ENCODE measurements at regions not wholly inside any gene's neighbourhood (a gene's known extent, or its start where the extent isn't known, plus 50 kb on each side); places are given as distances from the start of the nearest gene placed in this dataset.

- no peaks in the 10 kb centered on the region for H3K36me3 ChIP-seq (ENCODE audit: control insufficient read depth in 2 of 3, insufficient read depth in 3 of 3, low read length in 3 of 3)
- no peaks in the 10 kb centered on the region for H3K4me1 ChIP-seq (ENCODE audit: control insufficient read depth in 2 of 3, insufficient read depth in 2 of 3, low read depth in 1 of 3, low read length in 3 of 3)
- peaks cover 0 to 2% (median 0%) of the 10 kb centered on the region in 3 donors for H3K9me3 ChIP-seq (ENCODE audit: control insufficient read depth in 2 of 3, insufficient read depth in 1 of 3, low read length in 3 of 3)
- H3K4me3 ChIP-seq (ENCODE audit: low read length in 3 of 3) = no peak overlapping the region
- FAIRE-seq (no peak), DNase-seq (peak in 1 of 5 donors; percentile 28)
- TF ChIP-seq CTCF (IDR thresholded peaks at IDR 0.05; ENCODE audit: borderline replicate concordance, extremely low read depth, insufficient read depth) = no peak
- no peaks in the 10 kb centered on the region for H3K27me3 ChIP-seq (ENCODE audit: control insufficient read depth, insufficient read depth, low read length)
- intact Hi-C loops (cut with DNase I) = no loop called here
- no peak overlapping the region for H3K9ac ChIP-seq (ENCODE audit: low read length in 3 of 3)
- no peak overlapping the region for H3K27ac ChIP-seq (ENCODE audit: low read depth in 2 of 2, low read length in 2 of 2)
Measured at GRCh38 chr10:1938317-1938716, 201.0 kb upstream of the ADARB2 start.

- Histone ChIP-seq H3K27ac (ENCODE audit: low read depth in 2 of 2, low read length in 2 of 2) (no peak overlapping the region), H3K4me1 (ENCODE audit: control insufficient read depth in 2 of 3, insufficient read depth in 2 of 3, low read depth in 1 of 3, low read length in 3 of 3) (no peaks in the 10 kb centered on the region), H3K9me3 (ENCODE audit: control insufficient read depth in 2 of 3, insufficient read depth in 1 of 3, low read length in 3 of 3) (peaks cover 0 to 2% (median 0%) of the 10 kb centered on the region in 3 donors), H3K36me3 (ENCODE audit: control insufficient read depth in 2 of 3, insufficient read depth in 3 of 3, low read length in 3 of 3) (no peaks in the 10 kb centered on the region), H3K9ac (ENCODE audit: low read length in 3 of 3) (no peak overlapping the region), H3K4me3 (ENCODE audit: low read length in 3 of 3) (no peak overlapping the region), H3K27me3 (ENCODE audit: control insufficient read depth, insufficient read depth, low read length) (no peaks in the 10 kb centered on the region)
- TF ChIP-seq CTCF (IDR thresholded peaks at IDR 0.05; ENCODE audit: borderline replicate concordance, extremely low read depth, insufficient read depth) = no peak
- DNase-seq = no peak
- intact Hi-C loops (cut with DNase I) = no loop called here
- FAIRE-seq = no peak
Measured at GRCh38 chr10:1935912-1936311, 198.6 kb upstream of the ADARB2 start.

GRCh38 chr10:1933215-1933614 lies 195.9 kb upstream of the ADARB2 start:
- H3K4me3 ChIP-seq (ENCODE audit: low read length in 3 of 3) = no peak overlapping the region
- H3K27me3 ChIP-seq (ENCODE audit: control insufficient read depth, insufficient read depth, low read length) = no peaks in the 10 kb centered on the region
- H3K4me1 ChIP-seq (ENCODE audit: control insufficient read depth in 2 of 3, insufficient read depth in 2 of 3, low read depth in 1 of 3, low read length in 3 of 3) = no peaks in the 10 kb centered on the region
- H3K36me3 ChIP-seq (ENCODE audit: control insufficient read depth in 2 of 3, insufficient read depth in 3 of 3, low read length in 3 of 3) = no peaks in the 10 kb centered on the region
- H3K27ac ChIP-seq (ENCODE audit: low read depth in 2 of 2, low read length in 2 of 2) = no peak overlapping the region
- DNase-seq = no peak
- no peak overlapping the region for H3K9ac ChIP-seq (ENCODE audit: low read length in 3 of 3)
- TF ChIP-seq CTCF (IDR thresholded peaks at IDR 0.05; ENCODE audit: borderline replicate concordance, extremely low read depth, insufficient read depth) = no peak
- peaks cover 0 to 2% (median 0%) of the 10 kb centered on the region in 3 donors for H3K9me3 ChIP-seq (ENCODE audit: control insufficient read depth in 2 of 3, insufficient read depth in 1 of 3, low read length in 3 of 3)
- intact Hi-C loops (cut with DNase I) = no loop called here
- FAIRE-seq = no peak

- no peak overlapping the region for H3K27ac ChIP-seq (ENCODE audit: low read depth in 2 of 2, low read length in 2 of 2)
- peaks cover 0 to 2% (median 0%) of the 10 kb centered on the region in 3 donors for H3K9me3 ChIP-seq (ENCODE audit: control insufficient read depth in 2 of 3, insufficient read depth in 1 of 3, low read length in 3 of 3)
- no peak for FAIRE-seq
- DNase-seq = no peak
- H3K4me1 ChIP-seq (ENCODE audit: control insufficient read depth in 2 of 3, insufficient read depth in 2 of 3, low read depth in 1 of 3, low read length in 3 of 3) = no peaks in the 10 kb centered on the region
- H3K36me3 ChIP-seq (ENCODE audit: control insufficient read depth in 2 of 3, insufficient read depth in 3 of 3, low read length in 3 of 3) = no peaks in the 10 kb centered on the region
- H3K4me3 ChIP-seq (ENCODE audit: low read length in 3 of 3) = no peak overlapping the region
- intact Hi-C loops (cut with DNase I) = no loop called here
- no peak overlapping the region for H3K9ac ChIP-seq (ENCODE audit: low read length in 3 of 3)
- H3K27me3 ChIP-seq (ENCODE audit: control insufficient read depth, insufficient read depth, low read length) = no peaks in the 10 kb centered on the region
- no peak for TF ChIP-seq CTCF (IDR thresholded peaks at IDR 0.05; ENCODE audit: borderline replicate concordance, extremely low read depth, insufficient read depth)
Measured at GRCh38 chr10:1932692-1933094, 195.4 kb upstream of the ADARB2 start.

Measured in kidney (tissue), 13 donors.